PC-9 (cell line): ENCODE measurements at regions not wholly inside any gene's neighbourhood (a gene's known extent, or its start where the extent isn't known, plus 50 kb on each side); places are given as distances from the start of the nearest gene placed in this dataset.

ENCODE experiments used
- CTCF ChIP-seq: fragments of 200-600 bp; sonication (generic); conservative IDR thresholded peaks from 2 replicates; pipeline ENCODE4 v1.6.1; 2017; ENCODE audit warnings: mixed run types, antibody characterized with exemption, mild to moderate bottlenecking, moderate library complexity
- EZH2 ChIP-seq: fragments of 200-600 bp; sonication (generic); IDR thresholded peaks from 2 replicates; pipeline ENCODE4 v1.8.0; 2017; ENCODE audit warnings: antibody characterized with exemption, low read depth

- no peak for TF ChIP-seq CTCF
- TF ChIP-seq EZH2: no peak
These were observed 436.4 kb downstream of the RNF144A start for GRCh38 chr2:7353571-7353970.
